ENCODE measurements at regions not wholly inside any gene's neighbourhood (a gene's known extent, or its start where the extent isn't known, plus 50 kb on each side); places are given as distances from the start of the nearest gene placed in this dataset.

DNA sequence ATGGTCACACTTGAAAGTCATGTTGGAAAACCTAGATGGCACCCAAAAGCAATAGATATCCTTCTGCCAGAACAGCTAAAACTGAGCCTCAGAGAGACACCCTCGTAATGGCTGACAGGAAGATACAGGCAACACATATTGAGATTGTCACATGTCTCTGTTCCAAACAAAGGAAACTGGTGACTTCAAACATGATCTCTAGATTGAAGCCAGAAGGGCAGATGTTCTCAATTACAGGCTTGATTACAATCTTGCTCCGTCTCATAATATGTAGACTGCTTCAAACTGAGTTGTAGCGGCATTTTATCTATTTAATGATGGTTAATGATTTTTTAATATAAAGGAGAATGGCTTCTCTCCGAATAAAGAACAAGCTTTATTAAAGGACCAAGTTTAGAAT, 774.3 kb downstream of the KCTD16 start:
- no peak overlapping the region for H3K27ac ChIP-seq (ENCODE audit: low read depth, low read length)

DNA sequence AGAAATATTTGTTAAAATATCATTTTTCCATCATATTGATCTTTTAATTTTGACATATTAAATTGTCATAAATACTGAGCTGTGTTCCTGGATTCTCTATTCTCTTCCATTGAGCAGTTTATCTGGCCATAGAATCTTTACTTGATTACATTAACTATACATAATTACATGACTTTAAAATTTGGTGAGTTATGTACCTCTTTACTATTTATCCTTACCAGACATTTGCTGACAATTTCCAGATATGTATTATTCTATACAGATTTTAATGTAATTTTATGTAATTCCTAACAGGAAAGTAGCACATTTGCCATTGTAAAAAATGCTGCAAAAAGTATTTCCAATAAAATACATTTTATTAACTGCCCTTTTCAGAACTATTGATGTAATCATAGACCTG, 770.3 kb downstream of the KCTD16 start:
- Histone ChIP-seq H3K36me3 (ENCODE audit: insufficient read depth, low read length) (no peaks in the 10 kb centered on the region), H3K27me3 (ENCODE audit: insufficient read depth, low read length) (no peaks in the 10 kb centered on the region), H4K20me1 (ENCODE audit: insufficient read depth, low read length) (no peaks in the 10 kb centered on the region), H3K4me1 (ENCODE audit: insufficient read depth, low read length) (no peaks in the 10 kb centered on the region), H3K9ac (ENCODE audit: low read length) (no peak overlapping the region), H3K27ac (ENCODE audit: low read depth, low read length) (no peak overlapping the region), H3K9me3 (ENCODE audit: insufficient read depth, low read depth, low read length) (no peaks in the 10 kb centered on the region), H2AFZ (ENCODE audit: low read depth, low read length) (no peak overlapping the region), H3K79me2 (ENCODE audit: insufficient read depth, low read length) (no peaks in the 10 kb centered on the region), H3K4me2 (ENCODE audit: low read length) (no peak overlapping the region), H3K4me3 (ENCODE audit: insufficient read depth, low read depth, low read length) (no peak overlapping the region)
- Mint-ChIP-seq H3K36me3 (ENCODE audit: low read depth, unreplicated experiment) (no peaks in the 10 kb centered on the region), H3K4me1 (ENCODE audit: low read depth, unreplicated experiment) (no peaks in the 10 kb centered on the region), H3K27ac (ENCODE audit: unreplicated experiment) (no peak overlapping the region), H3K9me3 (ENCODE audit: unreplicated experiment) (peaks cover 2% of the 10 kb centered on the region), H3K4me3 (ENCODE audit: unreplicated experiment) (no peak overlapping the region), H3K27me3 (ENCODE audit: low read depth, unreplicated experiment) (no peaks in the 10 kb centered on the region)
- DNase-seq (ENCODE audit: low read depth) (no peak), FAIRE-seq (no peak)
- TF ChIP-seq, protein P1, sequence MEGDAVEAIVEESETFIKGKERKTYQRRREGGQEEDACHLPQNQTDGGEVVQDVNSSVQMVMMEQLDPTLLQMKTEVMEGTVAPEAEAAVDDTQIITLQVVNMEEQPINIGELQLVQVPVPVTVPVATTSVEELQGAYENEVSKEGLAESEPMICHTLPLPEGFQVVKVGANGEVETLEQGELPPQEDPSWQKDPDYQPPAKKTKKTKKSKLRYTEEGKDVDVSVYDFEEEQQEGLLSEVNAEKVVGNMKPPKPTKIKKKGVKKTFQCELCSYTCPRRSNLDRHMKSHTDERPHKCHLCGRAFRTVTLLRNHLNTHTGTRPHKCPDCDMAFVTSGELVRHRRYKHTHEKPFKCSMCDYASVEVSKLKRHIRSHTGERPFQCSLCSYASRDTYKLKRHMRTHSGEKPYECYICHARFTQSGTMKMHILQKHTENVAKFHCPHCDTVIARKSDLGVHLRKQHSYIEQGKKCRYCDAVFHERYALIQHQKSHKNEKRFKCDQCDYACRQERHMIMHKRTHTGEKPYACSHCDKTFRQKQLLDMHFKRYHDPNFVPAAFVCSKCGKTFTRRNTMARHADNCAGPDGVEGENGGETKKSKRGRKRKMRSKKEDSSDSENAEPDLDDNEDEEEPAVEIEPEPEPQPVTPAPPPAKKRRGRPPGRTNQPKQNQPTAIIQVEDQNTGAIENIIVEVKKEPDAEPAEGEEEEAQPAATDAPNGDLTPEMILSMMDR (IDR thresholded peaks at IDR 0.05; ENCODE audit: insufficient read depth, low read depth, low read length) = no peak
- no peak for TF ChIP-seq EZH2 (IDR thresholded peaks at IDR 0.05; ENCODE audit: insufficient read depth, low read length)

More for the DNA sequence above, 774.3 kb downstream of the KCTD16 start:
- Mint-ChIP-seq H3K27ac (ENCODE audit: unreplicated experiment) (no peak overlapping the region), H3K4me1 (ENCODE audit: low read depth, unreplicated experiment) (no peaks in the 10 kb centered on the region), H3K36me3 (ENCODE audit: low read depth, unreplicated experiment) (no peaks in the 10 kb centered on the region), H3K9me3 (ENCODE audit: unreplicated experiment) (no peaks in the 10 kb centered on the region), H3K4me3 (ENCODE audit: unreplicated experiment) (no peak overlapping the region), H3K27me3 (ENCODE audit: low read depth, unreplicated experiment) (no peaks in the 10 kb centered on the region)
- Histone ChIP-seq H3K9ac (ENCODE audit: low read length) (no peak overlapping the region), H3K4me1 (ENCODE audit: insufficient read depth, low read length) (no peaks in the 10 kb centered on the region), H3K79me2 (ENCODE audit: insufficient read depth, low read length) (no peaks in the 10 kb centered on the region), H3K9me3 (ENCODE audit: insufficient read depth, low read depth, low read length) (no peaks in the 10 kb centered on the region), H3K4me2 (ENCODE audit: low read length) (no peak overlapping the region), H4K20me1 (ENCODE audit: insufficient read depth, low read length) (no peaks in the 10 kb centered on the region), H3K4me3 (ENCODE audit: insufficient read depth, low read depth, low read length) (no peak overlapping the region), H3K36me3 (ENCODE audit: insufficient read depth, low read length) (no peaks in the 10 kb centered on the region), H3K27me3 (ENCODE audit: insufficient read depth, low read length) (no peaks in the 10 kb centered on the region), H2AFZ (ENCODE audit: low read depth, low read length) (no peak overlapping the region)
- TF ChIP-seq EZH2 (IDR thresholded peaks at IDR 0.05; ENCODE audit: insufficient read depth, low read length) = no peak
- TF ChIP-seq, protein P1 (IDR thresholded peaks at IDR 0.05; ENCODE audit: insufficient read depth, low read depth, low read length) = no peak
- no peak for DNase-seq (ENCODE audit: low read depth)
- FAIRE-seq = no peak

DNA sequence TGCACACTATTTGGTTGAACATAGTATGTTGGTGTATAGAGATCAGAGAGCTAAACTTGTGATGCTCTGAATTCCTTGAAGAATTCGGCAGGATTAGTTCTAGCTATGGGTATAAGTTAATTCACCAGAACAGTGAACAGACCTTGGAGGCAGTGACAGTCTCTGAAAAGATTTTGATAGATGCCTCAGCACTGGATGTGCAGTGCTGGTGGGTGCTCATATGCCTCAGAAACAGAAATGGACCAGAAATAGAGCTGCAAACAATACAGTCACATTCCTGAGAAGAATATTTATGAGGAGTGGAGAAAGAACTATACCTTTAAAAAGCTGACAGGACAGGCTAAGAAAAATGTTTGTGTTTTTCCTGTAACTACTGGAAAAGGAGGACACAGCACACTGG, 747.7 kb downstream of the KCTD16 start:
- Histone ChIP-seq H3K4me1 (ENCODE audit: insufficient read depth, low read length) (no peaks in the 10 kb centered on the region), H3K9me3 (ENCODE audit: insufficient read depth, low read depth, low read length) (no peaks in the 10 kb centered on the region), H3K4me2 (ENCODE audit: low read length) (no peak overlapping the region), H3K27me3 (ENCODE audit: insufficient read depth, low read length) (no peaks in the 10 kb centered on the region), H3K36me3 (ENCODE audit: insufficient read depth, low read length) (no peaks in the 10 kb centered on the region), H2AFZ (ENCODE audit: low read depth, low read length) (no peak overlapping the region), H3K9ac (ENCODE audit: low read length) (no peak overlapping the region), H3K4me3 (ENCODE audit: insufficient read depth, low read depth, low read length) (no peak overlapping the region), H3K27ac (ENCODE audit: low read depth, low read length) (no peak overlapping the region), H4K20me1 (ENCODE audit: insufficient read depth, low read length) (no peaks in the 10 kb centered on the region), H3K79me2 (ENCODE audit: insufficient read depth, low read length) (no peaks in the 10 kb centered on the region)
- Mint-ChIP-seq H3K9me3 (ENCODE audit: unreplicated experiment) (no peaks in the 10 kb centered on the region), H3K4me1 (ENCODE audit: low read depth, unreplicated experiment) (no peaks in the 10 kb centered on the region), H3K27ac (ENCODE audit: unreplicated experiment) (no peak overlapping the region), H3K27me3 (ENCODE audit: low read depth, unreplicated experiment) (no peaks in the 10 kb centered on the region), H3K36me3 (ENCODE audit: low read depth, unreplicated experiment) (no peaks in the 10 kb centered on the region), H3K4me3 (ENCODE audit: unreplicated experiment) (no peak overlapping the region)
- DNase-seq (ENCODE audit: low read depth) = no peak
- no peak for TF ChIP-seq EZH2 (IDR thresholded peaks at IDR 0.05; ENCODE audit: insufficient read depth, low read length)
- FAIRE-seq = no peak

All from astrocyte (in vitro differentiated cells and primary cell).